SHP77 (cell line): ENCODE measurements at regions not wholly inside any gene's neighbourhood (a gene's known extent, or its start where the extent isn't known, plus 50 kb on each side); places are given as distances from the start of the nearest gene placed in this dataset.
"Not testable (repeated sequence)": the region's sequence is repeated elsewhere in the genome, so short reads cannot be mapped to it uniquely, and the experiment has no call there.

Experiments used
- DNase-seq, 2 experiments: peaks; one replicate each; lab custom pipeline; 2025; lab: John Stamatoyannopoulos, UW

DNA sequence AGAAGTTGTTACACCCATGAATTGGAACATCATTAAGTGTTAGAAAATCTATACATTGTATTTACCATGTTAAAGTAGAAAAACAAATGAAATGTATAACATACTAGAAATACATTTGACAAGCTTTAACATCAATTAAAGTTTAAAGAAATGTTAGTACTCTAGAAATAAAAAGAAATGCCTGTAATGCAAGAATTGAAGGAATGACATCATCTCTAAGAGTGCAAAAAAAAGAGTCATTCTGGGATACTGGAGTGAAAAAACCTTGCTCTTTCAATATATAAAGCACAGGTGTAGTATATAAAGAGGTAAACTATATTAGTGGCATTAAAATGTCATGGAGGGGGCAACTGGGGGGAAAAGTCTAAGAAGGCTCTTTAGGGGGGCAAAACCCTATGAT, 210.8 kb upstream of the PLD5 start:
- no peak for DNase-seq

DNA sequence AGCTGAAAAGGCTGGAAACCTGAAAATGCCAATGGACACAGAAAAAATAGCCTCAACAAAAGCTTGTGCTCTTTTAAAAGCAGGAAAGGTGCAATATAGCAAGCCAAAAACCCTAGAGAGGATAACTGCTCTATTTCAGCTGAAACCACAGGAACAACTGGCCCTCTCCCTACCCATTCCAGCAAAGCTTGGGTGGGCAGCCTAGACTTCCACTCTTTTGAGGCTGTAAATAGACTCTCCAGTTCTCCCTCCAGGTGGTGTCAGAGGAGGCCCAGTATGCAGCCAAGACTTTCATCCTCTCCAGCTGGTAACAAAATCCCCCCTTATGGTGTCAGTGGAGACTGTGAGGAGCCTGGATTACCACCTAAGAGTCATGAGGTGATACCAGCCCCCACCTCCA, 206.9 kb upstream of the PLD5 start:
- DNase-seq: no peak

GRCh38 chr1:242728696-242729095, 204.2 kb upstream of the PLD5 start:
- no peak for DNase-seq

GRCh38 chr1:242723044-242723716, 198.7 kb upstream of the PLD5 start:
- DNase-seq: no peak

DNA sequence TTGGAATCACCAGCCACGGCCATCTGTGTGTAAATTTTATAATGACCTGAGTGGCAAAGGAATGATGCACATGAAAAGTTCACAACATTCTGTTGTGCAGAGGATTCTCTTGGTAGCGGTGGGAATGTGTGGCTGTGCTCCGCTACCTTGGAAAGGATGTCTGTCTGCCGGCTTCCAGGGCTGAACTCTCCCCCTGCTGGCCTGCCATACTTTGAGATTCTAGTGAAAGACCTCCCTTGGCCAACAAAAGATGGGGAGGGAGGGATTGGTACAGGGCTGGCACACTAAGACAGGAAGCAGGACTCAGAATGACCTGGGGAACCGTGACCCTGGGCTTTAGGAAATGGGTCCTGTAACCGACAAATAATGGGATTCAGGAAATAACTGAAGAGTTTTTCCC, 194.5 kb upstream of the PLD5 start:
- no peak for DNase-seq

- DNase-seq: no peak
Observed at GRCh38 chr1:242712248-242712647, 187.8 kb upstream of the PLD5 start.

- DNase-seq: no peak
Observed at GRCh38 chr1:242710847-242711246, 186.3 kb upstream of the PLD5 start.

DNA sequence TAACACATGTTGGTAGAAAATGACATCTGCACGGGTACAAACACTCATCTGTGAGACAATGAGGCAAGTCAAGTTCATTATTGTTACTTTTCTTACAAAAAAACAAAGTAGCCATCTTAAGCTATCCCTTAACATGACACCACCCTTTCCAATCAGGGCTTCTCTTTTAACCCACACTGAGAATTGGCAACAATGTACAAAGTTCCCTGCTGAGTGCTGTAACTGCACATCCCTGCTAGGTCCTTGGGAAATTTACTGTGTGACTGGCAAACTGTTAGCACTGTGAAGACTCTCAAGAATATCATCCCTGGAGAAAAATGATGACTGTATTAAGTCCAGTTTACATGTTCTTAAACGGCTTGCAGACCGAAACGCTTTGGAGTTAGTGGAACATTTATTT, 185.8 kb upstream of the PLD5 start:
- DNase-seq: no peak

- DNase-seq: no peak
Observed at GRCh38 chr1:242703467-242703866, 179.0 kb upstream of the PLD5 start.

- DNase-seq: no peak
Observed at GRCh38 chr1:242692988-242693387, 168.5 kb upstream of the PLD5 start.

GRCh38 chr1:242691610-242691945, 167.1 kb upstream of the PLD5 start:
- no peak for DNase-seq

DNA sequence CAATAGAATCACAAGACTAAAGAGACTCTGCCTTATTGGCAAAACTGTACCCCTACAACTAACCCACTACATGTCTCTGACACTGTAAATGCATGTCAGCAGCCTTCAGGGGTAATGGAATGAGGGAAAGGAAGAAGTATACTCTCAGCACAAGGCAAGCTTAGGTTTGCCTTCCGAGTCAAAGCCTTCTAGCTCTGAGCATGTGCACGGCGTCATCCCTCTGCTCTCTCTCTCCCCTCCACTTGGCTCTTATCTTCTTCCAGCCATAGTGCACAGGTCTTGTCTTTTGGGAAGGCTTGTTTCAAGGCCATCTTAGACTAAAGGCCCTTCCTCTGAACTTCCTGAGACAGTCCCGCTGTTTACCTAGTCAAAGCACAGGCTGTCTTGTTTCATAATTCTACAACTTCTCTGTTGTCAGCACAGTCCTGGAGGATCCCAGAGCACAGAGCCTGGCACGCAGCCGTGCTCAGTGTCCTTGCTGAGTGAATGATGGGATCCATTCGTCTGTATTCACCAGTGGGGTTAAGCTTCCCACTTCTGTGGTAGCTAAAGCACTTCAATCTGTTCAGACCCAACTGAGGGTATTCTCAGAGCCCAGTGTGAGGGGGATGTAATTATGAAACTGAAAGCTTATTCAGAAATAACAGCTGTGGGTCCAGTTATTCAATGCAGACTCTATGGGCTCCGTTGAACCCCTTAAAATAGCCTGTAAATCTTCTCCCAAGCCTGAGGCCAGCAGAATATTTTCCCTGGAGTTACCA, 166.5 kb upstream of the PLD5 start:
- no peak for DNase-seq

DNA sequence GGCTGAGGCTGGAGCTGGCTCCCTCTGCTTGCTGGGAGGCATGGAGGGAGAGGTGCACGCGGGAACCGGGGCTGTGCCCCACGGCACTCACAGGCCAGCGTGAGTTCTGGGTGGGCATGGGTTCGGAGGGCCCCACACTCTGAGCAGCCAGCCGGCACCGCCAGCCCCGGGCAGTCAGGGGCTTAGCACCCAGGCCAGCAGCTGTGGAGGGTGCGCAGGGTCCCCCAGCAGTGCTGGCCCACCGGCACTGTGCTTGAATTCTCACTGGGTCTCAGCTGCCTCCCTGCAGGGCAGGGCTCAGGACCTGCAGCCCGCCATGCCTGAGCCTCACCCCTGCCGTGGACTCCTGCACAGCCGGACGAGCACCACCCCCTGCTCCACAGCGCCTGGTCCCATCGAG, 164.9 kb upstream of the PLD5 start:
- DNase-seq: no peak

DNA sequence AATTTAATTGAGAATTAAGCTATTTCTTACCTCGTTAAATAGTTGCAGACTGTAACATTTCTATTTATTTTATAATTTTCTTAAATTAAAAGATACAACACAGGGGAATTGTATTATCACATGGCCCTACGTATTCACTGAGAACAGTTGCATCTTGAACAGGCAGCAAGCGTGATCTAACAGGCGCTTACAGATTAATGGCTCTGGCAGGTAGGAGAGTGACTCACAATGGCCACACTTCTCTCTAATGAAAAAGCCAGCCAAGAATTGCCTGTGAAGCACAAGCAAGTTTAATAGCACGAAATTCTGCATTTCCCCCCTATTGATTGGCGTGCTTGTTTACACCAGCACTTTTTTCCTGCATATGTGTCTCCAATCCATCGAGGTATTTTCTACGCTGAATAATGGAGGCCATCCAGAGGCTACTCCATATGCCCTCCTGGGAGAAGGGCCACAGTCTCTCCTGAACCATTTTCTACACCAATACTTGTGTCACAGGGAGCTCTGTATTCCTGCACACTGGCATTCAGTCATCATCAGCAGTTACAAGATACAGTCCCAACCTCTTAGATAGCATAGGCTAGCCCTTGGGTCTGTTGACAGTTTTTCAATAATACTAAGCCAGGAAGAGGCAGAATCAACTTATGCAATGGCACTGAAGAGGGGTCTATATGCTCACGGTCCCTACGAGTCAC, 150.6 kb upstream of the PLD5 start:
- DNase-seq: no peak

GRCh38 chr1:242673652-242674051, 149.2 kb upstream of the PLD5 start:
- no peak for DNase-seq

DNA sequence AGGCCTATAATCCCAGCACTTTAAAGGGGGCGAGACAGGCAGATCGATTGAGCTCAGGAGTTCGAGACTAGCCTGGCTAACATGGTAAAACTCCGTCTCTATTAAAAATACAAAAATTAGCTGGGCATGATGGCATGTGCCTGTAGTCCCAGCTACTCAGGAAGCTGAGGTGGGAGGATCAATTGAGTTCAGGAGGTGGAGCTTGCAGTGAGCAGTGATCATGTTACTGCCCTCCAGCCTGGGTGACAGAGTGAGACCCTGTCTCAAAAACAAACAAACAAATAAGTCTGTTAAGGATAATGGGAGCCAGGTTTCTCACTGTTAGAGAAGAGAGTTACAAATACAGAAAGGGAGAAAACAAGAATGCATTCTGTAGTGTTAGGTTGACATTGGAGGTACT, 148.7 kb upstream of the PLD5 start:
- DNase-seq: not testable (repeated sequence)

- DNase-seq: no peak
Observed at GRCh38 chr1:242670019-242670418, 145.5 kb upstream of the PLD5 start.

DNA sequence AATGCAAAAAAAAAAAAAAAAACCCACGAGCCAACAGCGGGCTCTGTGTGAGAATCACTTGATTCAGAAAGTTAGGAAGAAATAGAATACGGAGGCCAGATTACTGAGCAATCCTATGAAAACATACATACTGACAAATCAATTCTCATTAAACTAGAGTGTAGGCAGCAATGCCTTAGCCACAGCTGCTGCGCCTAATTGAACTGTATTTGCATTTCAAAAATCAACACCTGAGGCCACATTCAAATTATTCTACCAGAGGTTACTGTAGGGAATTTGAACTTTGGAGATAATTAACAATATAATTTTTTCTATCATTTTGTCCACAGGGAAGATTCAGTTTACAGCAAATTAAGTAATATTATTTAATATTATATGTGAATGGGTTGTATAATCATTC, 138.4 kb upstream of the PLD5 start:
- no peak for DNase-seq

- DNase-seq: not testable (repeated sequence)
Observed at GRCh38 chr1:242653772-242654171, 129.3 kb upstream of the PLD5 start.

DNA sequence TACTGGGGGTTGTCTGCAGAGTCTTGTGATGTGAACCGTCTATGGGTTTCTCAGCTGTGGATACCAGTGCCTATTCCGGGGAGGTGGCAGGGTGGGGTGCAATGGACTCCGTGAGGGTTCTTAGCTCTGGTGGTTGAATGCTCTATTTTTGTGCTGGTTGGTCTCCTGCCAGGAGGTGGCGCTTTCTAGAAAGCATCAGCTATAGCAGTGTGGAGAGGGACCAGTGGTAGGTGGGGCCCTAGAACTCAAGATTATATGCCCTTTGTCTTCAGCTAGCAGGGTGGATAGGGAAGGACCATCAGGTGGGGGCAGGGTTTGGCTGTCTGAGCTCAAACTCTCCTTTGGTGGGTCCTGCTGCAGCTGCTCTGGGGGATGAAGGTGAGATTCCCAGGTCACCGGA, 127.3 kb upstream of the PLD5 start:
- DNase-seq: peak; percentile 2 to 4

DNA sequence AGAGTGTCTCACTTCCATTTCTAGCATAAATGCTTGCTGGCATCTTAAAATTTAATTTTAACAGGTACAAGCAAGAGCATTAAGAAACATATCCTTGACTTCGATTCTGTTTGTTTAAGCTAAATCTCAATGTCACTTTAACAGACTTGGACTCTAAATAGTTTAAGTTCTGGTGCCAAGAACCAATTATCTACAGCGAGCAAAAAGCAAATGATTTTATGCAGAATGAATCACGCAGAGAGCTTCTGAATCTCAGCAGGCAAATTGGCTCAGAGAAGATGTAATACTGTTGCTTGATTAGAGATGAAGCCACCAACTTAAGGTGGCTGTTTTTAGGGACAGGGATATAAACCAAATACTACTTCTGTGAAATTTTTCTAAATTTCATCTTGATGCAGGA, 117.0 kb upstream of the PLD5 start:
- DNase-seq: no peak

- DNase-seq: no peak
Observed at GRCh38 chr1:242639104-242639503, 114.6 kb upstream of the PLD5 start.

DNA sequence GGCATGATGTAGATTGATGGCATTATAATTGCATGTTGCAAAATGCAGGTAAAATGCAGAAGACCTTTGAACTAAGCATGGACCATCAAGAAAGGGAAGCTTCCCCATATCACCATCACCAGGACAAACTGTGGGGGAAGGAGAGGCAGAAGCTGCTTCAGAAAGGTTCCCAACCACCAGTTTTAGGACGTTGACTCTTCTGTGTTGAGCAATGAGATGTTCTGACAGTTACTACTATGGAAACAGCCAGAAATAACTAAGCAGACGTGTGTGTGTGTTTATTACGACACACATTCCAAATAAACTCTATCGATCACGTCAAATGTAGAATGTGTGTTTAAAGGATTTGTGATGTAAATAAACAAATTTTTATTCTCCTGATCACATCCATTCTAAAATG, 110.2 kb upstream of the PLD5 start:
- DNase-seq: no peak
